ENCODE measurements at regions not wholly inside any gene's neighbourhood (a gene's known extent, or its start where the extent isn't known, plus 50 kb on each side); places are given as distances from the start of the nearest gene placed in this dataset.

DNA sequence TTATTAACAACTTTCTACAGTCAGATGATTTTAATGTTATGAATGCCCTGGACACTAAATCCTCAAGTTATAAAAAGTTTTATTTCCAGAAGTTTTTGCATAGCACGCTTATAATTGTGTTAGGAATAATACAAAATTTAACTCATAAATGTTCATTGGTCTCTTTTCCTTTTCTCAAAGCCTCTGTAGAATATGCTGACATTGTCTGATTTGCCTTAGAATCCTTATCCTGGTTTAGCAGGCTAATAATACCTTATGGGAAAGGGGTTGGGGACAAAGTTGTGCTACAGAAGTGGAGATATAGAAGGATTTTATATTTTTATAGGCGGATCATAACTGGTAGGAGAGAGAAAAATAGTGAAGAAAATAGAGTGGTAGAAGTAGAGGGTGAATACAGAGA lies 1739.6 kb downstream of the OLFM4 start:
- Histone ChIP-seq H3K27me3 (replicated peaks in 1 of 4; ENCODE audit: control insufficient read depth in 3 of 4, extremely low read depth in 1 of 4, insufficient read depth in 3 of 4, low read length in 3 of 4) (no peaks in the 10 kb centered on the region), H3K9ac (replicated peaks in 1 of 4; ENCODE audit: extremely low read depth in 1 of 4, low read depth in 3 of 4, low read length in 3 of 4) (no peak overlapping the region), H3K4me2 (ENCODE audit: insufficient read depth in 1 of 2, low read depth in 2 of 2, low read length in 2 of 2) (no peak overlapping the region), H3K79me1 (ENCODE audit: low read depth, low read length) (no peaks in the 10 kb centered on the region), H4K5ac (ENCODE audit: insufficient read length, low read depth, low read length) (no peak overlapping the region), H4K8ac (ENCODE audit: extremely low read depth, insufficient read depth, low read length) (no peak overlapping the region), H2BK120ac (replicated peaks; ENCODE audit: low read depth, low read length) (no peak overlapping the region), H3K14ac (ENCODE audit: insufficient read length) (no peak overlapping the region), H2BK12ac (ENCODE audit: low read depth, low read length) (no peak overlapping the region), H2BK20ac (ENCODE audit: low read length) (no peak overlapping the region), H3K79me2 (ENCODE audit: control insufficient read depth in 1 of 2, insufficient read depth in 2 of 2, low read length in 2 of 2) (no peaks in the 10 kb centered on the region), H2AK5ac (ENCODE audit: low read depth, low read length) (no peak overlapping the region), H3K9me3 (ENCODE audit: insufficient read depth in 2 of 2, low read depth in 1 of 2, low read length in 1 of 2) (no peaks in the 10 kb centered on the region), H3K23ac (ENCODE audit: insufficient read length) (no peak overlapping the region), H4K91ac (replicated peaks; ENCODE audit: insufficient read length, low read length) (no peak overlapping the region), H3K23me2 (ENCODE audit: low read depth, low read length) (no peaks in the 10 kb centered on the region; the same call in 1 of the 2 replicates), H2BK15ac (ENCODE audit: low read length) (no peak overlapping the region), H3K4me1 (replicated peaks in 1 of 4; ENCODE audit: control insufficient read depth in 3 of 4, insufficient read depth in 4 of 4, low read length in 3 of 4) (no peaks in the 10 kb centered on the region), H2AFZ (ENCODE audit: low read length) (no peak overlapping the region), H3K56ac (replicated peaks; ENCODE audit: insufficient read length, low read depth, low read length) (no peak overlapping the region), H3K27ac (ENCODE audit: low read depth, low read length) (no peak overlapping the region), H4K20me1 (replicated peaks in 1 of 2; ENCODE audit: control insufficient read depth in 1 of 2, insufficient read depth in 2 of 2, low read length in 2 of 2) (no peaks in the 10 kb centered on the region), H3K36me3 (ENCODE audit: control insufficient read depth in 2 of 4, insufficient read depth in 4 of 4, low read length in 3 of 4) (no peaks in the 10 kb centered on the region; a peak in 1 of 8 replicates), H2BK5ac (ENCODE audit: low read depth, low read length) (no peak overlapping the region), H3K4ac (replicated peaks; ENCODE audit: insufficient read length, low read depth, low read length) (no peak overlapping the region), H3K18ac (ENCODE audit: extremely low read depth, low read length) (no peak overlapping the region), H3K4me3 (ENCODE audit: extremely low read depth in 1 of 4, insufficient read depth in 2 of 4, low read depth in 3 of 4, low read length in 4 of 4) (no peak overlapping the region)
- WGBS, 2 experiments (ENCODE audit: extremely low coverage in 1 of 2, insufficient coverage in 1 of 2, insufficient read length in 1 of 2, insufficient replicate concordance in 2 of 2, low coverage in 1 of 2, low lambda C conversion rate in 2 of 2, missing lambda C conversion rate in 1 of 2): 85 to 100% methylated on average over 1 to 2 of the region's 2 CpGs
- CTCF ChIA-PET (ENCODE audit: partially characterized antibody): no interaction called here
- no peak for DNase-seq (ENCODE audit: low read depth in 1 of 2, low spot score in 2 of 2)
- no peak for FAIRE-seq
- no peak for TF ChIP-seq ZNF274 (IDR thresholded peaks at IDR 0.05; ENCODE audit: borderline replicate concordance, extremely low read depth, low read length)
- no peak for TF ChIP-seq KDM5A (IDR thresholded peaks at IDR 0.05; ENCODE audit: low read length)
- TF ChIP-seq GABPA (IDR thresholded peaks at IDR 0.05; ENCODE audit: borderline replicate concordance, insufficient read depth, low read length): no peak
- TF ChIP-seq POU5F1 (IDR thresholded peaks at IDR 0.05; ENCODE audit: low read depth, low read length): no peak
- no peak for TF ChIP-seq TEAD4 (IDR thresholded peaks at IDR 0.05; ENCODE audit: low read depth, low read length)
- no peak for TF ChIP-seq SIN3A (conservative IDR thresholded peaks at IDR 0.05 in 1 of 2, IDR thresholded peaks at IDR 0.05 in 1 of 2; ENCODE audit: low read depth in 1 of 2, low read length in 2 of 2)
- TF ChIP-seq HDAC6 (IDR thresholded peaks at IDR 0.05; ENCODE audit: low read depth, low read length): no peak
- TF ChIP-seq ATF3 (IDR thresholded peaks at IDR 0.05; ENCODE audit: insufficient read depth, low read depth, low read length): no peak
- POLR2A ChIA-PET (ENCODE audit: partially characterized antibody): no interaction called here

Measured in H1 (cell line).